ENCODE measurements at regions not wholly inside any gene's neighbourhood (a gene's known extent, or its start where the extent isn't known, plus 50 kb on each side); places are given as distances from the start of the nearest gene placed in this dataset.

GRCh38 chr11:37616291-37616690 lies 1018.3 kb upstream of the RAG2 start:
- H3K4me3 Mint-ChIP-seq (ENCODE audit: low read depth, unreplicated experiment): no peak overlapping the region
- intact Hi-C loops (cut with micrococcal nuclease; ENCODE audit: unreplicated experiment): no loop called here
- H3K9me3 Mint-ChIP-seq (ENCODE audit: low read depth, unreplicated experiment): no peaks in the 10 kb centered on the region
- no peaks in the 10 kb centered on the region for H3K4me1 Mint-ChIP-seq (ENCODE audit: low read depth, unreplicated experiment)
- DNase-seq: no peak
- CTCF ChIA-PET: interaction anchor here (0.6 kb wide), 1 partner anchor 16 kb away, joined by 4 read pairs; no protein-coding TSS in a partner anchor
- no TSS peak for BruUV-seq (replicated peaks)
- no peak for TF ChIP-seq CTCF (IDR thresholded peaks at IDR 0.05; ENCODE audit: unreplicated experiment)
- H3K36me3 Mint-ChIP-seq (ENCODE audit: insufficient read depth, unreplicated experiment): no peaks in the 10 kb centered on the region
- H3K27me3 Mint-ChIP-seq (ENCODE audit: unreplicated experiment): no peaks in the 10 kb centered on the region
- no peak overlapping the region for H3K27ac Mint-ChIP-seq (ENCODE audit: unreplicated experiment)

GRCh38 chr11:37613031-37613430 lies 1015.0 kb upstream of the RAG2 start:
- H3K4me3 Mint-ChIP-seq (ENCODE audit: low read depth, unreplicated experiment): no peak overlapping the region
- H3K36me3 Mint-ChIP-seq (ENCODE audit: insufficient read depth, unreplicated experiment): no peaks in the 10 kb centered on the region
- H3K4me1 Mint-ChIP-seq (ENCODE audit: low read depth, unreplicated experiment): no peaks in the 10 kb centered on the region
- CTCF ChIA-PET: no interaction called here
- intact Hi-C loops (cut with micrococcal nuclease; ENCODE audit: unreplicated experiment): no loop called here
- no peak for TF ChIP-seq CTCF (IDR thresholded peaks at IDR 0.05; ENCODE audit: unreplicated experiment)
- DNase-seq: no peak
- no peaks in the 10 kb centered on the region for H3K9me3 Mint-ChIP-seq (ENCODE audit: low read depth, unreplicated experiment)
- H3K27ac Mint-ChIP-seq (ENCODE audit: unreplicated experiment): no peak overlapping the region
- BruUV-seq (replicated peaks): no TSS peak
- H3K27me3 Mint-ChIP-seq (ENCODE audit: unreplicated experiment): no peaks in the 10 kb centered on the region

GRCh38 chr11:37612146-37612545 lies 1014.1 kb upstream of the RAG2 start:
- Mint-ChIP-seq H3K27me3 (ENCODE audit: unreplicated experiment) (no peaks in the 10 kb centered on the region), H3K27ac (ENCODE audit: unreplicated experiment) (no peak overlapping the region), H3K4me1 (ENCODE audit: low read depth, unreplicated experiment) (no peaks in the 10 kb centered on the region), H3K9me3 (ENCODE audit: low read depth, unreplicated experiment) (no peaks in the 10 kb centered on the region), H3K4me3 (ENCODE audit: low read depth, unreplicated experiment) (no peak overlapping the region), H3K36me3 (ENCODE audit: insufficient read depth, unreplicated experiment) (no peaks in the 10 kb centered on the region)
- CTCF ChIA-PET: interaction anchor here (0.7 kb wide), 1 partner anchor 48 kb away, joined by 5 read pairs; no protein-coding TSS in a partner anchor
- no peak for TF ChIP-seq CTCF (IDR thresholded peaks at IDR 0.05; ENCODE audit: unreplicated experiment)
- BruUV-seq (replicated peaks): no TSS peak
- no peak for DNase-seq
- intact Hi-C loops (cut with micrococcal nuclease; ENCODE audit: unreplicated experiment): no loop called here

- H3K36me3 Mint-ChIP-seq (ENCODE audit: insufficient read depth, unreplicated experiment): no peaks in the 10 kb centered on the region
- H3K27ac Mint-ChIP-seq (ENCODE audit: unreplicated experiment): no peak overlapping the region
- H3K4me1 Mint-ChIP-seq (ENCODE audit: low read depth, unreplicated experiment): peaks cover 11% of the 10 kb centered on the region
- BruUV-seq (replicated peaks): no TSS peak
- no peaks in the 10 kb centered on the region for H3K27me3 Mint-ChIP-seq (ENCODE audit: unreplicated experiment)
- TF ChIP-seq CTCF (IDR thresholded peaks at IDR 0.05; ENCODE audit: unreplicated experiment): no peak
- H3K9me3 Mint-ChIP-seq (ENCODE audit: low read depth, unreplicated experiment): no peaks in the 10 kb centered on the region
- CTCF ChIA-PET: no interaction called here
- intact Hi-C loops (cut with micrococcal nuclease; ENCODE audit: unreplicated experiment): no loop called here
- no peak overlapping the region for H3K4me3 Mint-ChIP-seq (ENCODE audit: low read depth, unreplicated experiment)
- DNase-seq: no peak
Observed at GRCh38 chr11:37605229-37605628, 1007.2 kb upstream of the RAG2 start.

Data from Calu3 (cell line).